PC-9 (cell line): ENCODE measurements at regions not wholly inside any gene's neighbourhood (a gene's known extent, or its start where the extent isn't known, plus 50 kb on each side); places are given as distances from the start of the nearest gene placed in this dataset.

Experiments
- BruUV-seq: library from RNA; stranded (reverse); fragments of 400-500 nt; replicated peaks from 2 replicates; lab custom pipeline; 2021; lab: Mats Ljungman, UMichigan
- CTCF ChIA-PET: fragments of 300-600 bp; sonication (Branson Sonifier 250); formaldehyde crosslinking; loops from one replicate; lab custom pipeline; 2022; ENCODE audit warnings: antibody characterized with exemption; lab: Charles Lee
- POLR2A ChIA-PET: fragments of 300-600 bp; sonication (Branson Sonifier 250); formaldehyde crosslinking; loops from one replicate; lab custom pipeline; 2022; ENCODE audit warnings: antibody characterized with exemption; ENCODE audit not compliant: unreplicated experiment; lab: Charles Lee
- DNase-seq, 2 experiments: peaks; one replicate each; pipeline versions ENCODE4 v3.0.0 to v3.0.0-alpha.2; 2015 to 2022; ENCODE audit warnings: mixed read lengths in 1 of 2
- H2AFZ ChIP-seq: fragments of 200-600 bp; sonication (generic); 2 replicates; pipeline ENCODE4 v1.8.1; 2017; ENCODE audit warnings: antibody characterized with exemption
- H3F3A ChIP-seq: fragments of 200-600 bp; sonication (generic); 2 replicates; pipeline ENCODE4 v1.8.1; 2017; ENCODE audit warnings: antibody characterized with exemption, mild to moderate bottlenecking, low read depth; ENCODE audit not compliant: insufficient read depth
- H3K27ac ChIP-seq: fragments of 200-600 bp; sonication (generic); 2 replicates; pipeline ENCODE4 v1.6.1; 2016; ENCODE audit warnings: mixed run types
- H3K27me3 ChIP-seq: fragments of 200-600 bp; sonication (generic); 2 replicates; pipeline ENCODE4 v1.6.1; 2016; ENCODE audit warnings: low read depth, mixed run types; ENCODE audit not compliant: insufficient read depth
- H3K36me3 ChIP-seq: fragments of 200-600 bp; sonication (generic); 2 replicates; pipeline ENCODE4 v1.6.1; 2016; ENCODE audit warnings: low read depth, mixed run types
- H3K4me1 ChIP-seq: fragments of 200-600 bp; sonication (generic); replicated peaks from 2 replicates; pipeline ENCODE4 v1.6.1; 2016; ENCODE audit warnings: mixed run types; ENCODE audit not compliant: insufficient read depth
- H3K4me2 ChIP-seq: fragments of 200-600 bp; sonication (generic); 2 replicates; pipeline ENCODE4 v1.6.1; 2017; ENCODE audit warnings: mixed run types
- H3K4me3 ChIP-seq: fragments of 200-600 bp; sonication (generic); 2 replicates; pipeline ENCODE4 v1.6.1; 2016; ENCODE audit warnings: mixed run types
- H3K79me2 ChIP-seq: fragments of 200-600 bp; sonication (generic); 2 replicates; pipeline ENCODE4 v1.6.1; 2017; ENCODE audit warnings: low read depth, mixed run types
- H3K9me2 ChIP-seq: fragments of 200-600 bp; sonication (generic); 2 replicates; pipeline ENCODE4 v1.8.1; 2017; ENCODE audit warnings: mild to moderate bottlenecking; ENCODE audit not compliant: insufficient read depth
- H3K9me3 ChIP-seq: fragments of 200-600 bp; sonication (generic); 2 replicates; pipeline ENCODE4 v1.8.1; 2016; ENCODE audit warnings: low read depth; ENCODE audit not compliant: insufficient read depth
- H4K20me1 ChIP-seq: fragments of 200-600 bp; sonication (generic); 2 replicates; pipeline ENCODE4 v1.8.1; 2017; ENCODE audit not compliant: insufficient read depth
- CTCF ChIP-seq: fragments of 200-600 bp; sonication (generic); conservative IDR thresholded peaks from 2 replicates; pipeline ENCODE4 v1.6.1; 2017; ENCODE audit warnings: mixed run types, antibody characterized with exemption, mild to moderate bottlenecking, moderate library complexity
- EZH2 ChIP-seq: fragments of 200-600 bp; sonication (generic); IDR thresholded peaks from 2 replicates; pipeline ENCODE4 v1.8.0; 2017; ENCODE audit warnings: antibody characterized with exemption, low read depth
- intact Hi-C: fragments of 100-400 bp; cut with micrococcal nuclease; formaldehyde crosslinking; loops from one replicate; pipeline ENCODE4 v1.10.0; 2022; ENCODE audit not compliant: unreplicated experiment

DNA sequence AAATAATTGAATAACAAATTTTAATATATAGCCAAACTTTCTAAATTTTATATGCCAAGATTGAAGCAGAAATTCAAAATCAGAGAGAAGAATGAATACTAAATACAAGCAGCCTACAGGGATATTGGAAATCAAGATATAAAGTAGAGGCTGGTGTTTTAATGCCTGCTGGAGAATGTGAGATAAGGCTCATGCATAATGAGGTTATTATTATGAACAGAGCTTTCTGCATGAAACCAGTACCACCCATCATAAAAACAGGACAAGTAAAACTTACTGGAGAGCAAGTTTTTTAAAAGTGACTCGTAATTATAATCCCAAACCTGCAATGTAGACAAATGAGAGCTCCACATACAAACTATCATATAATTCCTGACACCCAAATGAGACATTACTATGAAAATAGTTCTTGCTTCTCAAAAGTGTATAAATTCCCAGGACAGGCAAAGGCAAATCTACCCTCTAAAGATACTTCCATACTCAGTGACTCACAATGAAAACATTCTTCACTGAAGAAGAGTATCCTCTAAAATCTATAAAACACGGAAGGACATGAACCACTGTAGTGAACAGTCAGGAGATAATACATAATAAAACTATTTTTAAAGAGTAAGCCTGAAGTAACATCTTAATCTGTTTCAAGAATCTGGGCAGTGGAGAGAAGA, 532.0 kb upstream of the GRAMD2B start:
- BruUV-seq, result no TSS peak
- no peaks in the 10 kb centered on the region for H4K20me1 ChIP-seq

GRCh38 chr5:125894383-125894782, 528.8 kb upstream of the GRAMD2B start:
- Histone ChIP-seq H3K9me2 (no peaks in the 10 kb centered on the region), H3K36me3 (no peaks in the 10 kb centered on the region), H3K27ac (no peak overlapping the region), H2AFZ (no peak overlapping the region), H3K79me2 (no peaks in the 10 kb centered on the region), H4K20me1 (no peaks in the 10 kb centered on the region), H3K4me2 (no peak overlapping the region), H3K9me3 (no peaks in the 10 kb centered on the region), H3K4me3 (no peak overlapping the region), H3K4me1 (no peaks in the 10 kb centered on the region), H3K27me3 (no peaks in the 10 kb centered on the region), H3F3A (no peaks in the 10 kb centered on the region)
- TF ChIP-seq EZH2 (no peak), CTCF (no peak)
- no TSS peak for BruUV-seq
- ChIA-PET POLR2A (interaction anchor here (0.6 kb wide), 1 partner anchor 319 kb away, joined by 4 read pairs; no protein-coding TSS in a partner anchor), CTCF (no interaction called here)
- intact Hi-C loops, result no loop called here
- DNase-seq, result no peak

More for the DNA sequence above, 532.0 kb upstream of the GRAMD2B start:
- Histone ChIP-seq H3F3A (no peaks in the 10 kb centered on the region), H3K9me2 (no peaks in the 10 kb centered on the region), H3K4me2 (no peak overlapping the region), H2AFZ (no peak overlapping the region), H3K27ac (no peak overlapping the region), H3K9me3 (no peaks in the 10 kb centered on the region), H3K4me3 (no peak overlapping the region), H3K36me3 (no peaks in the 10 kb centered on the region), H3K79me2 (no peaks in the 10 kb centered on the region), H3K27me3 (no peaks in the 10 kb centered on the region), H3K4me1 (no peaks in the 10 kb centered on the region)
- TF ChIP-seq CTCF, result no peak
- no peak for TF ChIP-seq EZH2
- no peak for DNase-seq
- POLR2A ChIA-PET, result no interaction called here
- intact Hi-C loops, result no loop called here
- CTCF ChIA-PET, result no interaction called here

DNA sequence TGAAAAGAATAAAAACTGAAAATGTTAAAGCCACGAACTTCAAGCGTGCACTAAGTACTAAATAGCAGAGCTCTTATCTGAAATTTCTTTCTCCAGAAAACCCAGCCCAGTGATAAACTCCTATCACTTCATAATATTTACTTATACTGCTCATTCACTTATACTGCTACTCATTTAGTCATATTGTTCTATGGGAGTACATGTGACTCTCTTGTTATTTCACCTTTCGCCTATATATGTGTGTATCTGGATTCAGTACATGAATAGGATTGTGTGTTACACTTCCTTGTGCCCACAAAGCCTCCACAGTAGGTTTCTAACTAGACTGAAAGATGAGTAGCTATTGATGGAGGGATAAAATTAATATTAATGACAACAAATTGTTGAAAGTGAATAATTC, 526.8 kb upstream of the GRAMD2B start:
- DNase-seq, result no peak
- no peak overlapping the region for H2AFZ ChIP-seq
- H3K9me3 ChIP-seq, result no peaks in the 10 kb centered on the region
- no peaks in the 10 kb centered on the region for H3K4me1 ChIP-seq
- TF ChIP-seq EZH2, result no peak
- TF ChIP-seq CTCF, result no peak
- CTCF ChIA-PET, result no interaction called here
- intact Hi-C loops, result no loop called here
- POLR2A ChIA-PET, result no interaction called here
- H4K20me1 ChIP-seq, result no peaks in the 10 kb centered on the region
- no peaks in the 10 kb centered on the region for H3F3A ChIP-seq
- H3K36me3 ChIP-seq, result no peaks in the 10 kb centered on the region
- BruUV-seq, result no TSS peak
- H3K27ac ChIP-seq, result no peak overlapping the region
- no peaks in the 10 kb centered on the region for H3K79me2 ChIP-seq
- no peaks in the 10 kb centered on the region for H3K27me3 ChIP-seq
- H3K9me2 ChIP-seq, result no peaks in the 10 kb centered on the region
- H3K4me2 ChIP-seq, result no peak overlapping the region
- H3K4me3 ChIP-seq, result no peak overlapping the region
